A549 (cell line): ENCODE measurements at regions not wholly inside any gene's neighbourhood (a gene's known extent, or its start where the extent isn't known, plus 50 kb on each side); places are given as distances from the start of the nearest gene placed in this dataset.

Experiments used
- CBX8 ChIP-seq: fragments of 200-600 bp; sonication (generic); IDR thresholded peaks from 2 replicates; pipeline ENCODE4 v1.6.1; 2016
- CTCF ChIP-seq: fragments of >200 bp; sonication (Bioruptor Twin); formaldehyde crosslinking; IDR thresholded peaks from 3 replicates; pipeline ENCODE4 v1.5.1; 2016
- EP300 ChIP-seq, 2 experiments: fragments of >200 bp; sonication (Bioruptor Twin); formaldehyde crosslinking; IDR thresholded peaks; 2 replicates in 1 of 2; 3 replicates in 1 of 2; pipeline ENCODE4 v1.6.1; 2016 to 2017
- KDM5A ChIP-seq: fragments of 200-600 bp; sonication (generic); IDR thresholded peaks from 2 replicates; pipeline ENCODE4 v1.6.1; 2016; ENCODE audit warnings: antibody characterized with exemption, mild to moderate bottlenecking
- MAFK ChIP-seq: fragments of 450-650 bp; IDR thresholded peaks from 2 replicates; pipeline ENCODE4 v1.6.1; 2014; ENCODE audit not compliant: partially characterized antibody
- MAX ChIP-seq: IDR thresholded peaks from 2 replicates; pipeline ENCODE4 v1.6.1; 2012
- POLR2A ChIP-seq: IDR thresholded peaks from 2 replicates; pipeline ENCODE4 v1.6.1; 2012; ENCODE audit warnings: mild to moderate bottlenecking, low read length
- POLR2AphosphoS2 ChIP-seq: conservative IDR thresholded peaks from 2 replicates; pipeline ENCODE4 v1.6.1; 2012; ENCODE audit warnings: low read length, improper control_type of control experiment, inconsistent platforms
- RAD21 ChIP-seq, 2 experiments: fragments of >200 bp in 1 of 2; sonication (Bioruptor Twin) in 1 of 2; formaldehyde crosslinking in 1 of 2; IDR thresholded peaks in 1 of 2; conservative IDR thresholded peaks in 1 of 2; 2 replicates in 1 of 2; 3 replicates in 1 of 2; pipeline ENCODE4 v1.6.1; 2012 to 2018; ENCODE audit warnings: inconsistent platforms in 1 of 2
- REST ChIP-seq: fragments of 200-600 bp; sonication (generic); IDR thresholded peaks from 2 replicates; pipeline ENCODE4 v1.6.1; 2016; ENCODE audit warnings: antibody characterized with exemption, mild to moderate bottlenecking, moderate library complexity
- USF2 ChIP-seq: fragments of 450-650 bp; IDR thresholded peaks from 2 replicates; pipeline ENCODE4 v1.6.1; 2014; ENCODE audit warnings: antibody characterized with exemption

GRCh38 chr14:28220391-28220790, 546.2 kb upstream of the FOXG1 start:
- TF ChIP-seq CTCF = no peak
- TF ChIP-seq EP300 (IDR thresholded peaks at IDR 0.05) = no peak
- TF ChIP-seq POLR2AphosphoS2 = no peak
- no peak for TF ChIP-seq POLR2A
- no peak for TF ChIP-seq MAX
- no peak for TF ChIP-seq MAFK
- no peak for TF ChIP-seq KDM5A
- no peak for TF ChIP-seq RAD21 (conservative IDR thresholded peaks at IDR 0.05 in 1 of 2, IDR thresholded peaks at IDR 0.05 in 1 of 2)
- no peak for TF ChIP-seq REST
- no peak for TF ChIP-seq USF2
- TF ChIP-seq CBX8 = no peak
